H1 (cell line): ENCODE measurements at regions not wholly inside any gene's neighbourhood (a gene's known extent, or its start where the extent isn't known, plus 50 kb on each side); places are given as distances from the start of the nearest gene placed in this dataset.

ENCODE experiments used
- CTCF ChIA-PET: fragments of 300-600 bp; sonication (Branson Sonifier 250); formaldehyde crosslinking; loops from one replicate; lab custom pipeline; 2021; ENCODE audit not compliant: partially characterized antibody; lab: Charles Lee
- POLR2A ChIA-PET: fragments of 300-600 bp; sonication (Branson Sonifier 250); formaldehyde crosslinking; loops from one replicate; lab custom pipeline; 2021; ENCODE audit warnings: inconsistent platforms; ENCODE audit not compliant: partially characterized antibody; lab: Charles Lee
- DNase-seq, 2 experiments: peaks; one replicate each; pipeline versions ENCODE4 v3.0.0 to v3.0.0-alpha.2; 2010 to 2022; ENCODE audit warnings: low spot score in 2 of 2, low read depth in 1 of 2, mixed read lengths in 1 of 2
- FAIRE-seq: peaks from 2 replicates; lab custom pipeline; 2011; peaks lifted over from hg19 to GRCh38; lab: Jason Lieb, UNC
- H2AFZ ChIP-seq: 2 replicates; pipeline ENCODE4 v1.8.1; 2012; ENCODE audit warnings: low read length, inconsistent platforms
- H2AK5ac ChIP-seq: 2 replicates; pipeline ENCODE4 v1.6.1; 2013; ENCODE audit warnings: low read depth, low read length
- H2BK120ac ChIP-seq: replicated peaks from 2 replicates; pipeline ENCODE3; 2013; ENCODE audit warnings: low read depth, low read length, inconsistent platforms
- H2BK12ac ChIP-seq: 2 replicates; pipeline ENCODE4 v1.6.1; 2013; ENCODE audit warnings: low read depth, low read length
- H2BK15ac ChIP-seq: 2 replicates; pipeline ENCODE4 v1.6.1; 2013; ENCODE audit warnings: low read length
- H2BK20ac ChIP-seq: 2 replicates; pipeline ENCODE4 v1.6.1; 2013; ENCODE audit warnings: low read length
- H2BK5ac ChIP-seq: 2 replicates; pipeline ENCODE4 v1.6.1; 2013; ENCODE audit warnings: low read depth, low read length
- H3K14ac ChIP-seq: 2 replicates; pipeline ENCODE4 v1.6.1; 2013; ENCODE audit warnings: inconsistent platforms; ENCODE audit not compliant: insufficient read length
- H3K18ac ChIP-seq: 2 replicates; pipeline ENCODE4 v1.6.1; 2013; ENCODE audit warnings: low read length; ENCODE audit errors: extremely low read depth
- H3K23ac ChIP-seq: 2 replicates; pipeline ENCODE4 v1.6.1; 2013; ENCODE audit warnings: inconsistent platforms; ENCODE audit not compliant: insufficient read length
- H3K23me2 ChIP-seq: 2 replicates; pipeline ENCODE4 v1.6.1; 2013; ENCODE audit warnings: low read depth, low read length
- H3K27ac ChIP-seq: 2 replicates; pipeline ENCODE4 v1.6.1; 2011; ENCODE audit warnings: low read depth, low read length, inconsistent platforms
- H3K27me3 ChIP-seq, 4 experiments: replicated peaks in 1 of 4; 1 replicate in 1 of 4; 2 replicates in 3 of 4; pipeline versions ENCODE4 v1.6.1 to v1.8.1; 2011 to 2013; ENCODE audit warnings: low read length in 3 of 4, mild to moderate bottlenecking in 3 of 4, inconsistent platforms in 2 of 4, mixed read lengths in 2 of 4, moderate library complexity in 1 of 4; ENCODE audit not compliant: control insufficient read depth in 3 of 4, insufficient read depth in 3 of 4; ENCODE audit errors: extremely low read depth in 1 of 4
- H3K36me3 ChIP-seq, 4 experiments: 2 replicates each; pipeline versions ENCODE4 v1.6.1 to v1.8.1; 2011 to 2013; ENCODE audit warnings: mild to moderate bottlenecking in 4 of 4, low read length in 3 of 4, moderate library complexity in 2 of 4, control low read depth in 1 of 4, inconsistent platforms in 1 of 4; ENCODE audit not compliant: insufficient read depth in 4 of 4, control insufficient read depth in 2 of 4
- H3K4ac ChIP-seq: replicated peaks from 2 replicates; pipeline ENCODE3; 2013; ENCODE audit warnings: low read length, low read depth, mixed read lengths, inconsistent platforms; ENCODE audit not compliant: insufficient read length
- H3K4me1 ChIP-seq, 4 experiments: replicated peaks in 1 of 4; 1 replicate in 1 of 4; 2 replicates in 3 of 4; pipeline versions ENCODE4 v1.6.1 to v1.8.1; 2011 to 2013; ENCODE audit warnings: low read length in 3 of 4, inconsistent platforms in 2 of 4, mixed read lengths in 1 of 4; ENCODE audit not compliant: insufficient read depth in 4 of 4, control insufficient read depth in 3 of 4
- H3K4me2 ChIP-seq, 2 experiments: 2 replicates each; pipeline versions ENCODE4 v1.6.1 to v1.8.1; 2011 to 2013; ENCODE audit warnings: low read depth in 2 of 2, low read length in 2 of 2, control low read depth in 1 of 2, inconsistent platforms in 1 of 2, mild to moderate bottlenecking in 1 of 2; ENCODE audit not compliant: insufficient read depth in 1 of 2
- H3K4me3 ChIP-seq, 4 experiments: fragments of 200-600, 300-600 bp in 1 of 4; sonication (generic), shearing (Covaris generic), sonication (Bioruptor Twin) in 1 of 4; 2 replicates each; pipeline versions ENCODE4 v1.5.1 to v1.8.1; 2011 to 2016; ENCODE audit warnings: low read length in 4 of 4, low read depth in 3 of 4, control low read depth in 2 of 4, inconsistent platforms in 2 of 4, mild to moderate bottlenecking in 2 of 4, mixed read lengths in 1 of 4, moderate library complexity in 1 of 4; ENCODE audit not compliant: insufficient read depth in 2 of 4; ENCODE audit errors: extremely low read depth in 1 of 4
- H3K56ac ChIP-seq: replicated peaks from 2 replicates; pipeline ENCODE3; 2013; ENCODE audit warnings: low read depth, mild to moderate bottlenecking, mixed read lengths, low read length, inconsistent platforms; ENCODE audit not compliant: insufficient read length
- H3K79me1 ChIP-seq: 2 replicates; pipeline ENCODE4 v1.6.1; 2013; ENCODE audit warnings: low read depth, low read length, control low read depth
- H3K79me2 ChIP-seq, 2 experiments: 2 replicates each; pipeline versions ENCODE4 v1.6.1 to v1.8.1; 2012 to 2013; ENCODE audit warnings: low read length in 2 of 2, mild to moderate bottlenecking in 2 of 2, inconsistent platforms in 1 of 2; ENCODE audit not compliant: insufficient read depth in 2 of 2, control insufficient read depth in 1 of 2
- H3K9ac ChIP-seq, 4 experiments: replicated peaks in 1 of 4; 1 replicate in 1 of 4; 2 replicates in 3 of 4; pipeline versions ENCODE4 v1.6.1 to v1.8.1; 2011 to 2013; ENCODE audit warnings: low read depth in 3 of 4, low read length in 3 of 4, control low read depth in 2 of 4, mild to moderate bottlenecking in 2 of 4, moderate library complexity in 2 of 4, inconsistent platforms in 1 of 4; ENCODE audit errors: extremely low read depth in 1 of 4
- H3K9me3 ChIP-seq, 2 experiments: 2 replicates each; pipeline versions ENCODE4 v1.6.1 to v1.8.1; 2012 to 2013; ENCODE audit warnings: mild to moderate bottlenecking in 2 of 2, moderate library complexity in 2 of 2, control low read depth in 1 of 2, inconsistent platforms in 1 of 2, low read depth in 1 of 2, low read length in 1 of 2, mixed read lengths in 1 of 2; ENCODE audit not compliant: insufficient read depth in 2 of 2
- H4K20me1 ChIP-seq, 2 experiments: replicated peaks in 1 of 2; 2 replicates each; pipeline versions ENCODE3 to v1.8.1; 2011 to 2013; ENCODE audit warnings: inconsistent platforms in 2 of 2, low read length in 2 of 2, mild to moderate bottlenecking in 1 of 2; ENCODE audit not compliant: insufficient read depth in 2 of 2, control insufficient read depth in 1 of 2
- H4K5ac ChIP-seq: 2 replicates; pipeline ENCODE4 v1.6.1; 2013; ENCODE audit warnings: low read length, low read depth, mixed read lengths, inconsistent platforms; ENCODE audit not compliant: insufficient read length
- H4K8ac ChIP-seq: 2 replicates; pipeline ENCODE4 v1.8.0; 2013; ENCODE audit warnings: mild to moderate bottlenecking, moderate library complexity, low read length, inconsistent platforms; ENCODE audit not compliant: insufficient read depth; ENCODE audit errors: extremely low read depth
- H4K91ac ChIP-seq: replicated peaks from 2 replicates; pipeline ENCODE3; 2013; ENCODE audit warnings: low read length, mixed read lengths, inconsistent platforms; ENCODE audit not compliant: insufficient read length
- POLR2AphosphoS5 ChIP-seq: IDR thresholded peaks from 2 replicates; pipeline ENCODE4 v1.6.1; 2011; ENCODE audit warnings: low read depth, low read length
- RNF2 ChIP-seq: fragments of 200-900, 300-1000 bp; sonication (generic); IDR thresholded peaks from 2 replicates; pipeline ENCODE4 v1.7.1; 2016; ENCODE audit warnings: borderline replicate concordance, low read depth, mild to moderate bottlenecking, antibody characterized with exemption, low read length; ENCODE audit not compliant: poor library complexity, severe bottlenecking; ENCODE audit errors: missing control alignments
- WGBS, 2 experiments: shearing (Covaris generic) in 1 of 2; methylation state at CpG; one replicate each; pipeline versions ENCODE4 v1.1.6 to v1.1.7; 2013 to 2015; ENCODE audit warnings: low lambda C conversion rate in 2 of 2, mixed read lengths in 2 of 2, inconsistent platforms in 1 of 2, low coverage in 1 of 2, missing lambda C conversion rate in 1 of 2; ENCODE audit not compliant: insufficient replicate concordance in 2 of 2, insufficient coverage in 1 of 2, insufficient read length in 1 of 2; ENCODE audit errors: extremely low coverage in 1 of 2, missing lambda C conversion rate in 1 of 2; 5-methylcytosine and 5-hydroxymethylcytosine counted together

DNA sequence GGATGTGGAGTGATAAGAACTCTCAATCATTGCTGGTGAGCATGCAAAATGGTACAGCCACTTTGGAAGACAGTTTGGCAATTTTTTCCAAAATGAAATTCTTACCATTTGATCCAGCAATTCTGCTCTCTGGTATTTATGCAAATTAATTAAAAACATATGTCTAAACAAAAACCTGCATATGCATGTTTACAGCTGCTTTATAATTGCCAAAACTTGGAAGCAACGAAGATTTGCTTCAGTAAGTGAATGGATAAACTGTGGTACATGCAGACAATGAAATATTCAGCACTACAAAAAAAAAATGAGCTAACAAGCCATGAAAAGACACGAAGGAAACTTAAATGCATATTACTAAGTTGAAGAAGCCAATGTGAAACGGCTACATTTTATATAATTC lies 55.5 kb upstream of the SMLR1 start:
- no peak for TF ChIP-seq POLR2AphosphoS5
- no peak for TF ChIP-seq RNF2
- no peak overlapping the region for H3K23ac ChIP-seq
- no peaks in the 10 kb centered on the region for H4K20me1 ChIP-seq
- H3K4ac ChIP-seq: no peak overlapping the region
- H3K4me1 ChIP-seq: no peaks in the 10 kb centered on the region
- H4K5ac ChIP-seq: no peak overlapping the region
- ChIA-PET CTCF (no interaction called here), POLR2A (no interaction called here)
- H4K91ac ChIP-seq: no peak overlapping the region
- no peak overlapping the region for H3K4me3 ChIP-seq
- no peak for DNase-seq
- H4K8ac ChIP-seq: no peak overlapping the region
- H2BK5ac ChIP-seq: no peak overlapping the region
- no peak overlapping the region for H3K14ac ChIP-seq
- no peaks in the 10 kb centered on the region for H3K36me3 ChIP-seq
- no peaks in the 10 kb centered on the region for H3K27me3 ChIP-seq
- H2BK12ac ChIP-seq: no peak overlapping the region
- 82% methylated on average over 3 of the region's 3 CpGs; no CpG with 5 or more reads in 1 of the 2 experiments for WGBS, 2 experiments
- no peak overlapping the region for H3K4me2 ChIP-seq
- H3K56ac ChIP-seq: no peak overlapping the region
- H3K18ac ChIP-seq: no peak overlapping the region
- H2BK20ac ChIP-seq: no peak overlapping the region
- H3K79me2 ChIP-seq: no peaks in the 10 kb centered on the region
- H3K23me2 ChIP-seq: no peaks in the 10 kb centered on the region
- no peak for FAIRE-seq
- no peak overlapping the region for H2AK5ac ChIP-seq
- no peaks in the 10 kb centered on the region for H3K79me1 ChIP-seq
- H2AFZ ChIP-seq: no peak overlapping the region
- H3K27ac ChIP-seq: no peak overlapping the region
- H2BK15ac ChIP-seq: no peak overlapping the region
- H3K9ac ChIP-seq: no peak overlapping the region
- no peaks in the 10 kb centered on the region for H3K9me3 ChIP-seq
- H2BK120ac ChIP-seq: no peak overlapping the region
